ENCODE measurements at regions not wholly inside any gene's neighbourhood (a gene's known extent, or its start where the extent isn't known, plus 50 kb on each side); places are given as distances from the start of the nearest gene placed in this dataset.
A peak's percentile ranks its signal among the peaks of the same experiment; 100 is the strongest.

DNA sequence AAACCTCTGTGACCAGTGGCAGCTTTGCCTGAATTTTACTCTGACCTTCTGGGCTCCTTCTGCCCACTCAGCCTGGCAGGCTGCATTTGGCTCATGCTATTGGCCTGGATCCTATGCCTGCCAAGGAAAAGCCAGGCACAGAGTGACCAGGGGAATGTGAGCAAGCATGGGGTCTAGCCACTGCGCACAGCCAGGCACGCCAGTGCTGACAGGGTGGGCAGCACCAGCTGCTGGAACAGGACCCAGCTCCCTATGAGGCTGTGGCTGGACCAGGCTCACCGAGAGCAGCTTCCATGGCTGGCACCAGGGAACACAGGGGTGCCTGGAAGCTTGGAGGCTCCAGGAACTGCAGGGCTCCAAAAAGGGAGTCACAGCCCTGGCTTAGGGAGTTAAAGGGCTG lies 311.5 kb upstream of the SYT4 start:
- H3K36me3 ChIP-seq (ENCODE audit: control insufficient read depth, insufficient read depth, low read length) = no peaks in the 10 kb centered on the region
- DNase-seq (ENCODE audit: low read depth) = no peak
- peaks cover 3% of the 10 kb centered on the region for H3K27me3 ChIP-seq (ENCODE audit: control insufficient read depth, insufficient read depth, low read length)
- no peak overlapping the region for H3K4me3 ChIP-seq (ENCODE audit: low read depth, low read length)
- TF ChIP-seq, protein P1, sequence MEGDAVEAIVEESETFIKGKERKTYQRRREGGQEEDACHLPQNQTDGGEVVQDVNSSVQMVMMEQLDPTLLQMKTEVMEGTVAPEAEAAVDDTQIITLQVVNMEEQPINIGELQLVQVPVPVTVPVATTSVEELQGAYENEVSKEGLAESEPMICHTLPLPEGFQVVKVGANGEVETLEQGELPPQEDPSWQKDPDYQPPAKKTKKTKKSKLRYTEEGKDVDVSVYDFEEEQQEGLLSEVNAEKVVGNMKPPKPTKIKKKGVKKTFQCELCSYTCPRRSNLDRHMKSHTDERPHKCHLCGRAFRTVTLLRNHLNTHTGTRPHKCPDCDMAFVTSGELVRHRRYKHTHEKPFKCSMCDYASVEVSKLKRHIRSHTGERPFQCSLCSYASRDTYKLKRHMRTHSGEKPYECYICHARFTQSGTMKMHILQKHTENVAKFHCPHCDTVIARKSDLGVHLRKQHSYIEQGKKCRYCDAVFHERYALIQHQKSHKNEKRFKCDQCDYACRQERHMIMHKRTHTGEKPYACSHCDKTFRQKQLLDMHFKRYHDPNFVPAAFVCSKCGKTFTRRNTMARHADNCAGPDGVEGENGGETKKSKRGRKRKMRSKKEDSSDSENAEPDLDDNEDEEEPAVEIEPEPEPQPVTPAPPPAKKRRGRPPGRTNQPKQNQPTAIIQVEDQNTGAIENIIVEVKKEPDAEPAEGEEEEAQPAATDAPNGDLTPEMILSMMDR (IDR thresholded peaks at IDR 0.05; ENCODE audit: insufficient read depth, low read length, poor library complexity, severe bottlenecking) = no peak

- peaks cover 3% of the 10 kb centered on the region for H3K27me3 ChIP-seq (ENCODE audit: control insufficient read depth, insufficient read depth, low read length)
- no peak overlapping the region for H3K4me3 ChIP-seq (ENCODE audit: low read depth, low read length)
- no peaks in the 10 kb centered on the region for H3K36me3 ChIP-seq (ENCODE audit: control insufficient read depth, insufficient read depth, low read length)
- TF ChIP-seq, protein P1 (IDR thresholded peaks at IDR 0.05; ENCODE audit: insufficient read depth, low read length, poor library complexity, severe bottlenecking) = no peak
- DNase-seq (ENCODE audit: low read depth) = no peak
These were observed 312.4 kb upstream of the SYT4 start for GRCh38 chr18:43589611-43590151.

- TF ChIP-seq, protein P1 (IDR thresholded peaks at IDR 0.05; ENCODE audit: insufficient read depth, low read length, poor library complexity, severe bottlenecking) = no peak
- peaks cover 3% of the 10 kb centered on the region for H3K27me3 ChIP-seq (ENCODE audit: control insufficient read depth, insufficient read depth, low read length)
- no peak for DNase-seq (ENCODE audit: low read depth)
- H3K36me3 ChIP-seq (ENCODE audit: control insufficient read depth, insufficient read depth, low read length) = no peaks in the 10 kb centered on the region
- no peak overlapping the region for H3K4me3 ChIP-seq (ENCODE audit: low read depth, low read length)
These were observed 313.1 kb upstream of the SYT4 start for GRCh38 chr18:43590182-43590903.

- H3K27me3 ChIP-seq (ENCODE audit: control insufficient read depth, insufficient read depth, low read length) = peaks cover 3% of the 10 kb centered on the region
- TF ChIP-seq, protein P1 (IDR thresholded peaks at IDR 0.05; ENCODE audit: insufficient read depth, low read length, poor library complexity, severe bottlenecking) = no peak
- no peak overlapping the region for H3K4me3 ChIP-seq (ENCODE audit: low read depth, low read length)
- H3K36me3 ChIP-seq (ENCODE audit: control insufficient read depth, insufficient read depth, low read length) = no peaks in the 10 kb centered on the region
- DNase-seq (ENCODE audit: low read depth) = no peak
These were observed 315.0 kb upstream of the SYT4 start for GRCh38 chr18:43592269-43592668.

DNA sequence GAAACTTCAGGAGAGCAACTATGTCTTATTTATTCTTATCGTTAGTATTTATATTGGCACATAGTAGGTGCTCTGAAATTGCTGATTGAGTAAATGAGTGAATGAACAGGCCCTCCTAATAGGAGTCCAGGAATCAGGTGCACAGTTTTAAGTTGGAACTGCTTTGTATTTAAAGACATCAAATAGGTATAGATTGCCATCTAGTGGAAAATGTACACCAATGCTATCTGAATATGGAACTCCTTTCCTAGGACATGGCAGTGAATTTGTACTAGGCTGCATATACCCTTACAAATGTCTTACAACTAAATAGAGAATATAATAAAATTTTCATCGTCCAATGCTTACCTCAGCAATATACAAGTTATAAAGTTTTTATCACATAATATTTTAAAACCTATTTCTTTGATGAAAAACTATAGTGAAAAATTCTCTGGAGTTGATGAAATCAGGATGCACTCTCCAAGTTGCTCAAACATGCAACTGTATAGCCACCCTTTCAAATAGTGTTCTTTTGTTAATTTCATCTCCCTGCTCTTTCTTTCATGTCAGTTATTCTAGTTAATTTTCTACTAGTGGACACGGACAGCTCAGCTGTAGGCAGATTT lies 318.9 kb upstream of the SYT4 start:
- no peak for DNase-seq (ENCODE audit: low read depth)
- Histone ChIP-seq H3K27me3 (ENCODE audit: control insufficient read depth, insufficient read depth, low read length) (no peaks in the 10 kb centered on the region), H3K4me3 (ENCODE audit: low read depth, low read length) (no peak overlapping the region), H3K36me3 (ENCODE audit: control insufficient read depth, insufficient read depth, low read length) (no peaks in the 10 kb centered on the region)
- TF ChIP-seq, protein P1 (IDR thresholded peaks at IDR 0.05; ENCODE audit: insufficient read depth, low read length, poor library complexity, severe bottlenecking) = peak; percentile 53

All from kidney epithelial cell (primary cell).